Cardiac muscle cell (in vitro differentiated cells and primary cell): ENCODE measurements at regions not wholly inside any gene's neighbourhood (a gene's known extent, or its start where the extent isn't known, plus 50 kb on each side); places are given as distances from the start of the nearest gene placed in this dataset.

Experiments used
- DNase-seq, 2 donors: peaks; one replicate each; pipeline versions ENCODE4 v3.0.0 to v3.0.0-alpha.2; 2010 to 2017; ENCODE audit warnings: low read depth in 1 of 2, low spot score in 1 of 2
- H3K27ac ChIP-seq: fragments of 200-600 bp; sonication (generic); 2 replicates; pipeline ENCODE4 v1.5.1; 2016
- H3K27me3 ChIP-seq: fragments of 200-600 bp; sonication (generic); 2 replicates; pipeline ENCODE4 v1.6.0; 2016; ENCODE audit warnings: control low read depth
- H3K36me3 ChIP-seq: fragments of 200-600 bp; sonication (generic); 2 replicates; pipeline ENCODE4 v1.5.1; 2016; ENCODE audit warnings: control low read depth
- H3K4me1 ChIP-seq: fragments of 200-600 bp; sonication (generic); 2 replicates; pipeline ENCODE4 v1.8.1; 2017; ENCODE audit warnings: low read depth, mild to moderate bottlenecking, mixed run types
- H3K4me3 ChIP-seq: fragments of 200-600 bp; sonication (generic); 2 replicates; pipeline ENCODE4 v1.5.1; 2016; ENCODE audit warnings: mild to moderate bottlenecking
- H3K9me3 ChIP-seq: fragments of 200-600 bp; sonication (generic); 2 replicates; pipeline ENCODE4 v1.5.1; 2017; ENCODE audit warnings: low read depth, mild to moderate bottlenecking, control low read depth
- TF ChIP-seq, protein P1 (sequence below): IDR thresholded peaks from 2 replicates; pipeline ENCODE4 v1.5.1; 2012; ENCODE audit warnings: low read depth, mild to moderate bottlenecking, low read length

DNA sequence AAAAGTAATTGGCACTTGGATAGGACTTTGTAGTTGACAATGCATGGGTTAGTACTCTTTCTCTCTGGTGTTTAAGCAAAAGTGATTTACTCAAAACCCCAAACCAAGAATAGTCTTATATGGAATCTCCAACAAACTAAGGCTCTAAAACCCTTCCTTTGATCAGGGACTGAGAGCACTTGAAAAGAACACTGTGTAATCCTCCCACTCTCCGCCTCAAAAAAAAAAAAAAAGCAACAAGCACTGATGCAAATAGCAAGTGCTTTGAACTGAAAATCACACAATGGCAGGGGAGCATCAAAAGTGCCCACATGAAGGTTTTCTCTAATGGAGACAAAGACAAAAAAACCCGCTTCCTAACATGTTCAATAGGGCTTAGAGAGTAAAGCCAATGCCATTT, 467.9 kb upstream of the AUTS2 start:
- DNase-seq = no peak
- Histone ChIP-seq H3K27ac (no peak overlapping the region), H3K27me3 (peaks cover 10% of the 10 kb centered on the region), H3K36me3 (no peaks in the 10 kb centered on the region), H3K9me3 (no peaks in the 10 kb centered on the region), H3K4me3 (no peak overlapping the region), H3K4me1 (no peaks in the 10 kb centered on the region)
- TF ChIP-seq, protein P1, sequence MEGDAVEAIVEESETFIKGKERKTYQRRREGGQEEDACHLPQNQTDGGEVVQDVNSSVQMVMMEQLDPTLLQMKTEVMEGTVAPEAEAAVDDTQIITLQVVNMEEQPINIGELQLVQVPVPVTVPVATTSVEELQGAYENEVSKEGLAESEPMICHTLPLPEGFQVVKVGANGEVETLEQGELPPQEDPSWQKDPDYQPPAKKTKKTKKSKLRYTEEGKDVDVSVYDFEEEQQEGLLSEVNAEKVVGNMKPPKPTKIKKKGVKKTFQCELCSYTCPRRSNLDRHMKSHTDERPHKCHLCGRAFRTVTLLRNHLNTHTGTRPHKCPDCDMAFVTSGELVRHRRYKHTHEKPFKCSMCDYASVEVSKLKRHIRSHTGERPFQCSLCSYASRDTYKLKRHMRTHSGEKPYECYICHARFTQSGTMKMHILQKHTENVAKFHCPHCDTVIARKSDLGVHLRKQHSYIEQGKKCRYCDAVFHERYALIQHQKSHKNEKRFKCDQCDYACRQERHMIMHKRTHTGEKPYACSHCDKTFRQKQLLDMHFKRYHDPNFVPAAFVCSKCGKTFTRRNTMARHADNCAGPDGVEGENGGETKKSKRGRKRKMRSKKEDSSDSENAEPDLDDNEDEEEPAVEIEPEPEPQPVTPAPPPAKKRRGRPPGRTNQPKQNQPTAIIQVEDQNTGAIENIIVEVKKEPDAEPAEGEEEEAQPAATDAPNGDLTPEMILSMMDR = no peak

GRCh38 chr7:69134316-69134715, 464.0 kb upstream of the AUTS2 start:
- no peak for DNase-seq
- Histone ChIP-seq H3K4me3 (no peak overlapping the region), H3K9me3 (no peaks in the 10 kb centered on the region), H3K36me3 (no peaks in the 10 kb centered on the region), H3K27ac (no peak overlapping the region), H3K4me1 (no peaks in the 10 kb centered on the region), H3K27me3 (peaks cover 10% of the 10 kb centered on the region)
- TF ChIP-seq, protein P1 = no peak

- H3K27me3 ChIP-seq = no peaks in the 10 kb centered on the region
- H3K36me3 ChIP-seq = no peaks in the 10 kb centered on the region
- H3K9me3 ChIP-seq = no peaks in the 10 kb centered on the region
- H3K4me3 ChIP-seq = no peak overlapping the region
- TF ChIP-seq, protein P1 = no peak
- no peak overlapping the region for H3K27ac ChIP-seq
- peak; percentile 4 to 23 for DNase-seq
- no peaks in the 10 kb centered on the region for H3K4me1 ChIP-seq
Measured at GRCh38 chr7:69147631-69148030, 450.6 kb upstream of the AUTS2 start.

DNA sequence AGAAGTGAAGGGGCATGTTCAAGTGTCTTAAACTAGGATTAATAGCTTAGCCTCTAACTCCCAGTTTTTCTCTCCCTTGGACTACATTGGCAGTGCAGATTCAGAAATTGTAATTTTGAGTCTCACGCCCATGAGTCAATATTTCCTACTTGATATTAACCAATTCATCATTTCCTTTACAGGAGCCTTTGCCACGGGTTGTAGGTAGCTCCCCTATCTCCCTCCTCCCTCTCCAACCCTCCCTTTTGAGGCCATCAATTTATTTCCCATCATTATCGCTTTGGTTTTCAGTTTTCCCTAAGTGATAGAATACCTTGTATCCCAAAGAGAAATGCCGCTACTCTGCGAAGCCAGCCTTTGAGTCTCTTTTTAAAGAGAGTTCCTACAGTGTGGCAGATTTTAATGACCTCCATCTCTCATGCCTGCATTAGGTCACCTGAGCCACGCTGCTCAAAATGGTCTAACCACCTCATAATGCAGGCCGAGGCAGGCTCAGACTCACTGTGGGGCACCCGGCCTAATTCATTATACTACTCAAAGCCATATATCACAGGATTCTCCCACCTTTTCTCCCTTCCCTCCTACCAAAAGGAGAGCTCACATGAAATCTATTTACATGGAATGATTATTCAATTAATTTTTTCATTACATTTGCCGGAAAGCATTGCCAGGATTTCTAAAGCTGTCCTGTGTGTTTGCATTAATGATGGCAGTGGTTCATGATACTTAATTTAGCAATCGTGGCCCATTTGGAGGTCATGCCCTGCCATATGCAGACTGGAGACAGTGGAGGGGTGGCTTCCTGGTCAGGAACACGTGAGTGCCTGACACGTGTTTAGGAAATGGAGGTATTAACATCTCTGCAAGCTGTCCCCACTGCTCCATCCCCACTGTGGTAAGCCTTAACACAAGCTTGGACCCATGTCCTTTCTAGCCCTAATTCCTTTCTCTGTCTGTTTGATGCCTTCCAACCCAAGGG, 448.2 kb upstream of the AUTS2 start:
- no peak for DNase-seq
- H3K36me3 ChIP-seq = no peaks in the 10 kb centered on the region
- no peaks in the 10 kb centered on the region for H3K4me1 ChIP-seq
- TF ChIP-seq, protein P1 = no peak
- H3K9me3 ChIP-seq = no peaks in the 10 kb centered on the region
- no peak overlapping the region for H3K4me3 ChIP-seq
- no peaks in the 10 kb centered on the region for H3K27me3 ChIP-seq
- no peak overlapping the region for H3K27ac ChIP-seq

- TF ChIP-seq, protein P1 = no peak
- H3K27ac ChIP-seq = no peak overlapping the region
- DNase-seq = no peak
- H3K27me3 ChIP-seq = no peaks in the 10 kb centered on the region
- H3K4me3 ChIP-seq = no peak overlapping the region
- H3K36me3 ChIP-seq = no peaks in the 10 kb centered on the region
- H3K4me1 ChIP-seq = no peaks in the 10 kb centered on the region
- no peaks in the 10 kb centered on the region for H3K9me3 ChIP-seq
Measured at GRCh38 chr7:69162326-69162725, 435.9 kb upstream of the AUTS2 start.
